VCaP (cell line): ENCODE measurements at regions not wholly inside any gene's neighbourhood (a gene's known extent, or its start where the extent isn't known, plus 50 kb on each side); places are given as distances from the start of the nearest gene placed in this dataset.

Source experiments
- H3K27ac ChIP-seq: fragments of 450-650 bp; 2 replicates; pipeline ENCODE4 v1.5.1; 2017
- TF ChIP-seq, protein P1 (sequence below): fragments of 450-650 bp; conservative IDR thresholded peaks from 2 replicates; pipeline ENCODE4 v1.5.1; 2017; ENCODE audit warnings: mild to moderate bottlenecking, moderate library complexity

GRCh38 chr3:157819270-157820156 lies 286.7 kb downstream of the SHOX2 start:
- no peak overlapping the region for H3K27ac ChIP-seq
- TF ChIP-seq, protein P1, sequence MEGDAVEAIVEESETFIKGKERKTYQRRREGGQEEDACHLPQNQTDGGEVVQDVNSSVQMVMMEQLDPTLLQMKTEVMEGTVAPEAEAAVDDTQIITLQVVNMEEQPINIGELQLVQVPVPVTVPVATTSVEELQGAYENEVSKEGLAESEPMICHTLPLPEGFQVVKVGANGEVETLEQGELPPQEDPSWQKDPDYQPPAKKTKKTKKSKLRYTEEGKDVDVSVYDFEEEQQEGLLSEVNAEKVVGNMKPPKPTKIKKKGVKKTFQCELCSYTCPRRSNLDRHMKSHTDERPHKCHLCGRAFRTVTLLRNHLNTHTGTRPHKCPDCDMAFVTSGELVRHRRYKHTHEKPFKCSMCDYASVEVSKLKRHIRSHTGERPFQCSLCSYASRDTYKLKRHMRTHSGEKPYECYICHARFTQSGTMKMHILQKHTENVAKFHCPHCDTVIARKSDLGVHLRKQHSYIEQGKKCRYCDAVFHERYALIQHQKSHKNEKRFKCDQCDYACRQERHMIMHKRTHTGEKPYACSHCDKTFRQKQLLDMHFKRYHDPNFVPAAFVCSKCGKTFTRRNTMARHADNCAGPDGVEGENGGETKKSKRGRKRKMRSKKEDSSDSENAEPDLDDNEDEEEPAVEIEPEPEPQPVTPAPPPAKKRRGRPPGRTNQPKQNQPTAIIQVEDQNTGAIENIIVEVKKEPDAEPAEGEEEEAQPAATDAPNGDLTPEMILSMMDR = no peak

- TF ChIP-seq, protein P1 = no peak
- H3K27ac ChIP-seq = no peak overlapping the region
Observed at GRCh38 chr3:157816896-157817295, 289.3 kb downstream of the SHOX2 start.

DNA sequence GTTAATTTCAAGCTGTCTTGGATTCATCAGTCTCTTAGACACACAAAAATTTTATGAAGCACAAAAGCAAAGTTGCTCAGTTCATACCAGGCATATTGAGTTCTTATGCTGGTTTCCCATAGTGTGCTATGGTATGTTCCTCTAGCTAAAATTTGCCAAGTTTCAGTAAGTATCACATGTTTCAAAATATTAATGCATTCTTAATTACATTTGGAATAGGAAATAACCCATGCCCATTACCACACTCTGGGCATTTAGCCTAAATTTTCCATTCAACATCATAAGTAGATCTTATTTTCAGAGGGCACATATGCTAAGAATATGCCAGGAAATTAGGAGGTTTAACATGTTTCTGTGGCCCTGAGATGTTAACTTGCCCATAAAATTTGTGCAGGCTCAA lies 289.9 kb downstream of the SHOX2 start:
- TF ChIP-seq, protein P1 = no peak
- H3K27ac ChIP-seq = no peak overlapping the region

GRCh38 chr3:157815739-157816138 lies 290.5 kb downstream of the SHOX2 start:
- TF ChIP-seq, protein P1 = no peak
- H3K27ac ChIP-seq = no peak overlapping the region

GRCh38 chr3:157810924-157811718 lies 295.1 kb downstream of the SHOX2 start:
- TF ChIP-seq, protein P1 = no peak

DNA sequence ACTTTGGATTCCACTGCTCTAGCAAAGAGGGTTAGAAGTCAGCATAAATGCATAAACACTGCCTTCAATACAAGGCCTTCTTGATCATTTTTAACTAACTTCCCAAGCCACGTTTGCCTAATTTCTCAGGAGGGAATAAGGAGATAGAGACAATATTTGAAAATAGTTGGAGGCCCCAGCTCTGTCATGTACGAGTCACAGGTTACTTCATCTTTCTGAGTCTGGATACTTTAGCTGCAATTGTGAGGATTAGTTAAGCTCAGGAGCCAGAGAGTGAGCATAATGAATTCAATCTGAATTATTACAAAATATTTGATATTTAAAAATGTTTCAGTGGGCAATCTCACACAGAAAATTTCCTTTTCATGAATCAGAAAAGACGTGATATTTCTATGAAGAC lies 298.9 kb downstream of the SHOX2 start:
- TF ChIP-seq, protein P1 = no peak
- H3K27ac ChIP-seq = no peak overlapping the region

More at GRCh38 chr3:157810924-157811718, 295.1 kb downstream of the SHOX2 start:
- no peak overlapping the region for H3K27ac ChIP-seq

GRCh38 chr3:157805538-157805937 lies 300.7 kb downstream of the SHOX2 start:
- H3K27ac ChIP-seq = no peak overlapping the region
- TF ChIP-seq, protein P1 = no peak
